SHP77 (cell line): ENCODE measurements at regions not wholly inside any gene's neighbourhood (a gene's known extent, or its start where the extent isn't known, plus 50 kb on each side); places are given as distances from the start of the nearest gene placed in this dataset.

ENCODE experiments used
- DNase-seq, 2 experiments: peaks; one replicate each; lab custom pipeline; 2025; lab: John Stamatoyannopoulos, UW

DNA sequence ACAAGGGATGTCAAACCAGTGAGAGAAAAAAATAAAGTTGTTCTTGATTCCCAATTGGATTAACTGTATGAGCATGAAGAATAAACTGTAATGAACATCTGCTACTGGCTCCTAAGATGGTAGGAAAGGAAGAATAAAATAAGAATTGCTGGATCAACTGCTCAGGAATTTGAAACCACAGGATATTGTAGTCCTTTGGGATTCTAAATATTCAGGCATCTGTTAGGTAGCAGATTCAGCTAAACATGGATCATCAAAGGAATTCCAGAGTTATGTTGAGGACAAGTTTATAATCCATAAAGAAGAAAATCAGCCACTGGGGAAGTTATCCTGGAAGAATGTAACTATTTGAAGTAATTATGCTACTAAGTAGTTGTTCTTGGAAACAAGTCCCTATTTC lies 65.8 kb downstream of the ISL1 start:
- DNase-seq: no peak

DNA sequence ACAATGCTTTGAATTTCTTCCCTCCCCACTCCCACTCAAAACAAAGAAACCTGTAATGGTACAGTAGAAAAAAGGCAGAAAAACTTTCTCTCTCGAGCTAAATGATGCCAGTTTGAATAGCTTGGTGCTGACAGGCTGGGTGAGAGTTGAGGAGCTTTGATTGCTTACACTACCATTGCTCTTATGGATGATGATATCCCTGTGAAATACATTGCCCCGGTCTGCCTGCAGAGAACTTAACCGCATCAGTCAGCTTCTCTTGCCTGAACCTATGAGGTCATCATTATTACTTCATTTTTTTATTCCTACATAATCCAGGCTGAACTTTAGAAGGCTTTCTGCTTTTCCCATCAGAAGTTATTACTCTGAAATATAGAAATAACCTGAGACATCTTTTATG lies 69.3 kb downstream of the ISL1 start:
- DNase-seq: no peak

DNA sequence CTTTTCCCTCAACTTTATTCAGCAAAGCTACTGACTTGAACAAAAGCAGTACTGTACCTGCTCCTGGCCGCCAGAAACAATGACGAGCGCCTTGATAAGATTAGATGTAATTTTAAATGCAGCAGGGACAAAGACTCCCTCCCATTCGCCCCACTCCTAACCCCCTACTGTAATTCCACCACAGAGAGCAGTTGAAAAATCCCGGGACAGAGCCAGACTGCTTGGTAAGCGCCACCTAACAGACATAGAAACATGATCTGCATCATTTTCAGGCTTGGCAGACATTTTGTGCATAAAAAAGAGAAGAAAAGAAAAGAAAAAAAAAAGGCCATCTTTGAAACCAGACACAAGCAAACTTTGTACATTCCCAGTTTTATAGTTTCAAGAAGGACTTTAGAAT lies 81.9 kb downstream of the ISL1 start:
- DNase-seq: no peak

DNA sequence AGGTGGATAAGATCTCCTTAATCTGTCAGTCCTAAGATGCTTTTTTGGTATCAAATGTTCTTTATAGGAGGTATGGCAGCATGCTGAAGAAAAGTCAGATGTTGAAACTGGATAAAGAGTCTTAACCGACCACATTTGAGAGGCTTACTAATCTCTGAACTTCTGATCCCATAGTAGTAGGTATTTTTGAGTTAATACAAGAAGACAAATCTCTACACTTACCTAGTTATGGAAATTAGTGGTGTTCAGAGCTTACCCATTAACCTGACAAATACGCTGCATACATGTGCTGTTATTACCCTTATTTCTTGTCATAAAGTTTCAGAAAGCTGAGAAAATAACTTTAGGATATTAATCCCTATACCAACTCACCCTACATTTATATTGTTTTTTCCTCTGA lies 83.0 kb downstream of the ISL1 start:
- no peak for DNase-seq

DNA sequence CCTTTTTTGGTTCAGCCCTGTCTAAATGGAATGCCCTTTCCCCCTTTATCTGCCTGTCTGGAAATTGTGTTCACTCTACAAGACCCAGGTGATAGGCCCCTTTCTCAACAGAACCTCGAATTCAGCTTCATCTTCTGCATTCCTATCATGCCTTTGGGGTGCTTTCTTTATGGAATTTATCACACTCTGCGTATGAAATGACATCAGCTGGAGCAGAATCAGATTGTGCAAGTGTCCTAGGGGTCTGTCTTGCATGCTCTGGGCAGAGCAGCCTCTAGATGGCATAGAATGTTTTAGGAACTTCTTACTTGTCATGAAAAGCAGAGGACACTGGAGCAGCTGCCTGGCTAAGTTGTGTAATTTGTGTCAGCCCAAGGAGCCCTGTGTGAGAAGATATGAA lies 84.9 kb downstream of the ISL1 start:
- DNase-seq: no peak

DNA sequence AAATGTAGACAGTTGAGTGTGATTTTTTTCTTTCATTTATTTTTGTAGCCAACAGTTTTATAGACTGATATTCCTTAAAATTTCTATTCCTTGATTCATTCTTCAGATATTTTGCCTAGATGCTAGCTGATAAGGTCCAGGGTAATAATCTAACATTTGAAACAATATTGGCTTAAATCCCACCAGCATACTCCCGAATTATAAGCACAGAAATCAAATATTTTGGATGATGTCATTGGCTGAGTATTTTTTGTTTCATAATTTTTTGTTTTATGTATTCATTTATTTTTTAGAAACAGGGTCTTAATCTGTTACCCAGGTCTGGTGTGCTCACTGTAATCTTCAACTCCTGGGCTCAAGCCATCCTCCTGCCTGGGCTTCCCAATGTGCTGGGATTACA lies 88.4 kb downstream of the ISL1 start:
- DNase-seq: no peak

DNA sequence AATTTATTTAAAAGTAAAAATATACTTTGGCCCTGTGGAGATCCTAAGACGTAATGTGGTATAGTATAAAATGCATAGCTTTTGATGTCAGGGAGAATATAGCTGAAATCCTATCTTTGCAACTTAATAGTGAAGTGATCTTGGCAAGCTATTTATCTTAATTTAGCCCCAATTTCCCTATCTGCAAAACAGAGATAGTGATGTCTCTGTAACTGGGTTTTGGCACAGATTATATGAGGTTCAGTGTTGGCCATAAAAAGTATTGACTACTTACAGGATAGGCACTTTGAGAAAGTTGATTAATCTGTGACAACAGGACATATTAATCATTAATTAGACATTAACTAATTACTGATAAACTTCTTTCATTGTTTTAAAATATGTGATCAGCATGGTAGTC lies 89.2 kb downstream of the ISL1 start:
- no peak for DNase-seq

DNA sequence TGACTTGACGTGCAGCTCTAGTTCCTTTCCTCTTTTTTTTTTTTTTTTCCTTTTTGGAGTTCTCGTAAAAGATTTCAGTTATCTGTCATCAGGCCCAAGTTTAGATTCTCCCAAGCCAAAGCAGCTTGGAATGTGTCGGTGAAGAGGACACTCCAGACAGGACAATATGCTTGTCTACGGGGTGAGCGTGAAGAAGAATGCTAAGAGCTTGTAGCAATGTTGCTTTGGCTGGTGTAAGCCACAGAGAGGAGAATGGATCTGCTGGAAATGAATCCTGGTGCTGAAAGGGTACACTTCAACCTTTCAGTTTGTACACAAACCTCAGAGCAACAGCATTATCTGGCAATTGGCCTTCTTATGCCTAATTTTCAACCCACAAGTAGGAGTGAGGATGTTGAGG lies 92.4 kb downstream of the ISL1 start:
- no peak for DNase-seq

DNA sequence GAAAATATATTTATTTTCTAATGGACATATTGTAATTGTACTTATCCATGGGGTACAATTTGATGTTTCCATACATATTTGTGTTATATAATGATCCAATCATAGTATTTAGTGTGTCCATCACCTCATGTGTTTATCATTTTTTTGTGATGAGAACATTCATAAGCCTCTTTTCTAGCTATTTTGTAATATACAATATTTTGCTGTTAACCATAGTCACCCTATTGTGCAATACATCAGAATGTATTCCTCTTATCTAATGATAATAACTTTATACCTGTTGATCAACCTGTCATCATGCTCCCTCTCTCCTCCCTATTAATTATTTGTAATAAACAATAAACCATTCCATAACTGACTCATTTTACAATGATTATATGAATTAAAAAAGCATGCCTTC lies 93.2 kb downstream of the ISL1 start:
- DNase-seq: no peak

DNA sequence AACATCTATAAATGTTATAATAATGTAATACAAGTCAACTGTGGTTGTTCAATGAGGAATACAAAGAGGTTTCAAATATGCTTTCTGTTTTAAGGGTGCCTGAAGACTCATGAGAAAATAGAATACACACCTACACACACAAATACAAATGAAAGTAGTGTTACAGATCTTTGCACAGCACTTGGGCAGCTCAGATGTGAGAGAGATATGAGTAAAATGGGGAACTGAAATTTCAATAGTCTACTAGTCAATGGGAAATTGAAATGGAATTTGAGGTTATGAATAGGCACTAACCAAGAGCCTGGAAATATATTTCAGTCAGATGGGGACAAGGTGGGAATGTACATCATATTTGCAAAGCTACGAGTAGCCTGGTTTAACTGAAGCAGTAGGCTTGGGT lies 96.6 kb downstream of the ISL1 start:
- no peak for DNase-seq

DNA sequence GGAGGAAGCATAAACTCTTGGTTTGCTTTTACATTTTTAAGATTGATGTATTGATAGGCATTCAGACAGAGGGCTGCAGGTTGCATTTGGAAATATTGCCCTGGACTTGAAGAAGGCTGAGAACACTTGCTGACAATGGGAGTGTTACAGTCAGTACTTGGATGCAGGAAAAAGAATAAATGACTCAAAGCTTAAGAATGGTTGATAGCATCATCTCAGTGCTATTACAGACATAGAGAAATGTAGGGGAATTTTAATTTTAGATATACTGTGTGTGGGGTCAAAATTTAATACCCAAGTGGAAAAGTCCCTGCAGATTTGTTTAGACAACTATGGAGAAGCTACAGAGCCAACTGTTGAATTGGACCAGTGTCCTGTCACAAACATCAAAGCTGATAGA lies 101.1 kb downstream of the ISL1 start:
- DNase-seq: no peak

DNA sequence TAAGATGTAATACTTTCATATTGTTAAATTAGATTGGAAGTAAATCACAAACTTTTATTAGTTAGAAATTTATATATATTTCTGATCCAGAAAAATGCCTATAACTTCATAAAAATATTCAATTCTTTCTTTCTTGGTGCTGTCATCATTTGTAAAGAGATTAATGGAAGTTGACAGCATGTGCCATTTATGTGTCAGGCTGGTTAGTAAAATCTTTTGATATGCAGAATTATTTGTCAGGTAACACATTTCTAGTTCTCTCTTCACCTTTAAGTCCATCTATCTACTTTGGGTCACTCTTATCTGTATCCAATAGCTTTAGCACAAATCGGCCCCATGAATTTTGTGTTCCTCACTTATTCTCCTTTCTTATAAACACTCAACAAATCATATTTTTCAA lies 102.9 kb downstream of the ISL1 start:
- DNase-seq: no peak

DNA sequence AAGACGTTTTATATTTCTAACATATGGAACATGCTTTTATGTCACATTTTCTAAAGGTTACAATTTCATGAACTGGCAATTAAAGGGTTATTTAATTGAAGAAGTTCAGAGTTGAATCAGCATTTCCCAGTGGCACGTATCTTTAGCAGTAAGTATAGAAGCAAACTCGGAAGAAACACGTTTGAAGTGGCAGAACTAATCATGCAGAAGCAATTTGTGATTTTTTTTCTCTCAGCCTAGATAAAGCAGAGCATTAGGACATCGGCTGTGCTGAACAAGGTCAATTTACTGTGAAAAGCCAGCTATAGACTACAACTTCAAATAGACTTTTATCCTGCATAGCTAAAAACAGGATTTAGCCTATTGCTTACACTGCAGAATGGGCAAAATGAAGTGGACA lies 104.7 kb downstream of the ISL1 start:
- DNase-seq: no peak

DNA sequence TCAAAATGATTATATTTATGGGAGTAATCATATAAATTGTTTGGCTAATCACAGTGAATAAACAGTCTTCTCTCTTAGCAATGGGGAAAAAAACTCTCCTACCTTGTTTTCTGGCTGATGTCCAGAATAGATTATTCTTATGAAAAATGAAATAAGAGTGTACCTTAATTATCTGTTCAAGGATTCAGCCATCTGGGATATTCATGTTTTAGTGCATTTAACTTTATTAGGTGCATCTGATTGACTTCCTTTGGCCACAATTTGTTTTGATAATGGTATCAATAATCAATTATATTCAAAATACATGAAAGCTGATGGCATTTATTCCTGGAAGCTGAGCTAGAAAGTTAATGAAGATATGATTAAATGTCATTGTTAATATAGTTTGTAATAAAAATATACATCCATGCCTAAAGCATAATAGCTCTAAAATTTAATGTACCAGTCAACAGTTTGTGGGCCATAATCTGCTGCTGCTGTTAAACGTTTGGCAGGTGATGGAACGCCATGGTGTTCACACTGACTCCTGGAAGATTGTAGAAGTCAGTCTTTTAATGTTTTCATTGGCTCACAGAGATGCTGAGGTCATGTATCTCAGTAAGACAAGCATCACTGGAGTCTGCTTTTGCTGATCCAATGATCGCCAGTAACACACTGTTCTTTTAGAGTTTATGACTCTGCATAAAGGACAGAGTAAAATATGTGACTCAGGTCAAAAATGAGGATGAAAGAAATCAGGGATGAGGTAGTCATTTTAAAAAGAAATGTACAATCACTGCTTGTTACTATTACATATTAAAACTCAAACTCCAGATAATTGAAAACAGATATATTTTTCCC lies 105.8 kb downstream of the ISL1 start:
- DNase-seq: no peak

DNA sequence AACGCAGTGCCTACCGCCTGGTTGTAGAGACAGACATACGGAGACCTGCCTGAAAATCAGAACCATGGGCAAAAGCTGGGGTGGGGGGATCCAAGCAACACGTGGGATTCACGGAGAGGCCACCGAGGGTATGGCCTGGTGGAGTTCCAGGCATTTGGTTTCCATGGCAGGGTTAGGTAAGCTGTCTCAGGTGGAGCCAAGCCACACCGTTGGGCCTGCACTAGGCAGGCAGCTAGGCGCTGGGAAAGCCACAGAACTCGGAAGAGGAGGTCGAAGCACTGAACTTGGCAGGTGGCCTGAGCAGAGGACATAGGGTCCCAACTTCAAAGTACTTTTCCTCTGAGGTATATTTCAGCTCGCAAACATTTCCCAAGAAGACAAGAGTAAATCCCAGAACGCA lies 111.6 kb downstream of the ISL1 start:
- DNase-seq: no peak

DNA sequence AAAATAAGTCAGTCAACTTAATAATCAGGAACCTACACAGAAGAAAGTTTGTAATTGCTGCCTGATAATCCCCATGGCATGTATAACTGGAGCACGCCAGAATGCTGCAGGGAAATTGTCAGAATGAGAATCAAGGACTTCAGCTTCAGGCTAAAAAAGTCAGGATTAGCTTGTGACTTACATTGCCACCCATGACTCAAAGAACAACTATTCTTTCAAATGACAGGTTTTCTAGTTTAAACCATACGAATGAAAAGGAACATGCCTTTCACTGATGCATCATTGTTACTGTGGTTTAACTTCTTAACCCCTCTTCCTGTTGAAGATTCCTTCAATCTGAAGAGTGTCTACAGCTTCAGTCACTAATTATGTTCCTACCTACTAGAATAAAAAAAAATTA lies 112.4 kb downstream of the ISL1 start:
- DNase-seq: no peak

DNA sequence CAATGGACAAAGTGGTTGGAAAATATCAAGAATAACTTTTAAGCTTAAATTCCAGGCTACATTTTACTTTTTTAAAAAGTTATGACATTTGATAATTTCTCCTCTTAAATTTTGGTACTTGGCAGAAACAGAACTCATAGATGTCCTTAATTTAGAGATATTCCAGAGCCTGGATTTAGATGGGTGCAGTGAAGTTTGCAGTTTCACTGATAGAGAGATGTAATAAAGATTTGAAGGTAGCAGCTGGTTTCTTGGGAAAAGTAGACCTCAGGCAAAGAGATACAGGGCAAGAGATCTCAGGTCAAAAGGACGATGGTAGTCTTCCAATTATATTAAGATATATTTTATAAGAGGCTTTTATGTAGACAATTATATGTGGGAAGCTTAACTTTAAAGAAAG lies 134.6 kb downstream of the ISL1 start:
- no peak for DNase-seq

DNA sequence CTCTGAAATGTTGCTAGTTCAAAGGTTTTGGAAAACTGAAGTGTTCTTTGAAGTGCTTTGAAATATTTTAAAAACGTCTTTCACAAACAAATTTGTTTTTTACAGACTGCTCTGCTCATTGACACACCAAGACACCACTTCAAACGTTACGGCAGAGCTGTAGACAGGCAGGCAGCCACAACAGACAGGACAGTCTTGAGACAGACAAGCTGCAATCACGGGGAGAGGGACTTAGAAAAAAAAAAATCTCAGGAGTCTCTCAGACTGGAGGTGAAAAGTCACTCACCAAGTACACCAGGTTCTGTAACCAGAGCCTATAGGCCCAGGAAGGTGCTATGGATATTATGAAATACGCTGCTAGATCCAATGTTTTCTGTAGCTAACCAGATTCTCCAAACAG lies 135.4 kb downstream of the ISL1 start:
- no peak for DNase-seq

DNA sequence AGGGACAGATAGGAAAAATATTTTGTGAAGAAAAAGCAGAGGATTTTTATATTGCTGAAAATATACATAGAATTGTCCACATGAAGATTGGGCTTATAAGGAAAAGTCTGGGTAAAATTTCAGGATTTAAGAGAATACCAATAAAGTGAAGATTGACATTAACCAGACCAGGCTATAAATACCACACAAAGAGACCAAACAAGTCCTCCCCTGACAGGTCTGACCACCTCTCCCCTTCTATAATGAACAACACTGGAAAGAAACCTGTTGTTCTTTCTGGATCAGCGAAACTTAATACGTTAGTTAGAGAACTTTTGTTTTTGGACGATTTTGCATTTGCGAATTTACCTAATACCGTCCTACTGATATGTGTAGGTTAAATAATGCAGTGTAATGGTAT lies 138.3 kb downstream of the ISL1 start:
- no peak for DNase-seq

DNA sequence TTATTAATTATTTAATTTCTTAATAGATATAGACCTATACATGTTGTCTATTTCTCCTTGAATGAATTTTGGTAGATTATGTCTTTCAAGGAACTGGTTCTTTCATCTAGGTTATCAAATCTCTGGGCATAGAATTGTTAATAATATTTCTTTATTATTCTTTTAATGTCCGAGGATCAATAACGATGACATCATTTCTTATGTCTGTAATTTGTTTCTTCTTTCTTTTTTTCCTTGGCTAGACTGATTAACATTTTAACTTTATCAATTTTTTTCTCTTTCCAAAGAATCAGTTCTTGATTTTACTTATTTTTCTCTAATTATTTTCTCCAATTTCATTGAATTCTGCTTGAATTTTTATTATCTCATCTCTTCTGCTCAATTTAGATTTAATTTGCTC lies 156.0 kb downstream of the ISL1 start:
- no peak for DNase-seq

DNA sequence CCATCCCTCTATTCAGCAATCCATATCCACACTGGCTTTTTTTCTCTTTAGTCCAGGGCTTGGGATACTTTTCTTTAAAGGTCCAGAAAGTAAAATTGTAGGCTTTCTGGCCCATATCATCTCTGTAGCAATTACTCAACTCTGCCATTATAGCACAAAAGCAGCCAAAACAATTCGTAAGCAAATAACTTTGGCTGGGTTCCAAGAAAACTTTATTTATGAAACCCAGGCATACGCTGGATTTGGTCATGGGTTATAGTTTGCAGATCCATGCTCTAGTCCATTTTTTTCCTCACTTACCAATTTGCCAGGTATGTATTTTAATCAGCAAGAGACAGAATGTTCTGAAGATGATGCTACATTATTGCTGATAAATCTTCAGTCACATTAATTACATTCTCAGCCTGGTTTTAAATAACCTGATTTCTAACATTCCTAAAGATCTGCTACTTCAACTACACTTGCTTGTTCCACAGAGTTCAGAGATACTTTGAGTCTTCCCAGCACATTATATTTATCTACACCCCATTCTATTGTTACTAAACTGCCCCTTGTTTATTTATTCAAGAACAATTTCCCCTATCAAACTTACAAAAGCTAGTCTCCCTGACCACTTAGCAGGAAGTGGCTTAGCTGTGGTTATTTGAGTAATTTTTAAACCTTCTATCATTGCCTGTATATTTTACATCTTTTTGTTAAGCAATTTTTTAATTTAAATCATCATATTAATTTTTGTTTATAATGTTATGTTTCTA lies 161.0 kb downstream of the ISL1 start:
- no peak for DNase-seq

DNA sequence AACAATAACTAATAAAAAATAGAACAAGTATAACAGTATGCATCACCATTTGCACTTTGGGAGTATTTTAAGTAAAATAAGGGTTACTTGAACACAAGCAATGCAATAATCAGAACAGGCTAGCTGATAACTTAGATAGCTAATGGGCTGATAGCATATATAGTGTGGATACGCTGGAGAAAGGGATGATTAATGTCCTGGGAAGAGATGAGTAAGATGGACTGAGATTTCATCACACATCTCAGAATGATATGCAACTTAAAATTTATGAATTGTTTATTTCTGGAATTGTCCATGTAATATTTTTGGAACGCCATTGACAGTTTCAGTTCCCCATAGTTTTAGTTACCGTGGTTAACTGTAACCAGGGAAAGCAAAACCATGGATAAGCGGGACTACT lies 173.6 kb downstream of the ISL1 start:
- no peak for DNase-seq

DNA sequence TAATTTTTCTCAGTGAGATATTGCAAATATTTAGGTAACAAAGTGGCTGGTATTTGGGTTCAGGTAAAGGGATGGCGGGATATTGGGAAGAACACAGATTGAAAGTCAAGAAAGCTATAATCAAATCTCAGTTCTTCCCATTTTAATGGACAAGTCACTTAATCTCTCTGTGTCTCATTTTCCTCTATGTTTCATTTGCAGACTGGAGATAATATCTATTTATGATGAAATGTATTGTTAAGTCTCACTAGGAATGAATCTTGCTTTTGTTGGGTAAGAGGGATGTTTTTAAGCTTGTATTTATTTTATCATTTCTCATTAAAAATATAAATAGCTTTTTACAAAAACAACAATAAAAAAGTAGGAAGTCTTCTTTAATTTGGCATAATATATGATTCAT lies 175.4 kb downstream of the ISL1 start:
- no peak for DNase-seq

DNA sequence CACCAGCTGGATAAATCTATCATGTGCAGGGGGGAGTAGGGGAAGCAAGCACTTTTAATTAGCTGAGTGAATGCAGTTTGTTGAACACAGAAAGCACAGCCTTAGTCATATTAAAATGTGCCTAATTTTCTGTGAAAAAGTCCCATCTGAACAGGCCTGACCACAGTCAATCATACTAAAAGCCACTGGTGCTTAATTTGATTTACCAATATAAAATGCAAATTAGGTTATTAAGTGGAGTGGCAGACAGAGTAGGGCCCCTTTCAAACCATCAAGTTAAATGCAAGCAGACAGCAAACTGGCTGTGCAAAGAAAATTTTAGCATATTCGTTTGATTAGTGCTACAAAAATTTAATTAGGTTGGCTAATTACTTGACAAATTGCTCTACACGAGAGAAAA lies 176.1 kb downstream of the ISL1 start:
- no peak for DNase-seq
